Breast epithelium (tissue), 4 donors: ENCODE measurements at regions not wholly inside any gene's neighbourhood (a gene's known extent, or its start where the extent isn't known, plus 50 kb on each side); places are given as distances from the start of the nearest gene placed in this dataset.

Source experiments
- DNase-seq, 2 donors: peaks; one replicate each; pipeline ENCODE4 v3.0.0-alpha.2; 2019; ENCODE audit warnings: low spot score in 2 of 2
- H3K27ac ChIP-seq, 2 donors: fragments of 200-600 bp; sonication (generic) in 1 of 2; one replicate each; pipeline ENCODE4 v1.5.1; 2016 to 2019; ENCODE audit warnings: mild to moderate bottlenecking in 1 of 2
- H3K27me3 ChIP-seq, 2 donors: fragments of 200-600 bp; sonication (generic) in 1 of 2; one replicate each; pipeline versions ENCODE4 v1.5.1 to v1.6.0; 2017 to 2019; ENCODE audit warnings: control low read depth in 1 of 2, mild to moderate bottlenecking in 1 of 2
- H3K36me3 ChIP-seq: fragments of 200-600 bp; one replicate; pipeline ENCODE4 v1.5.1; 2019
- H3K4me1 ChIP-seq, 2 donors: fragments of 200-600 bp; sonication (generic); one replicate each; pipeline ENCODE4 v1.5.1; 2016 to 2019; ENCODE audit warnings: control low read depth in 1 of 2
- H3K4me3 ChIP-seq, 3 donors: fragments of 200-600 bp; sonication (generic); 1 replicate in 2 of 3; 2 replicates in 1 of 3; pipeline ENCODE4 v1.5.1; 2016 to 2019; ENCODE audit warnings: mild to moderate bottlenecking in 3 of 3, moderate library complexity in 2 of 3
- H3K9me3 ChIP-seq, 2 donors: fragments of 200-600 bp; sonication (generic) in 1 of 2; one replicate each; pipeline ENCODE4 v1.5.1; 2016 to 2019; ENCODE audit warnings: control low read depth in 1 of 2
- CTCF ChIP-seq, 3 donors: fragments of 450-650 bp; IDR thresholded peaks; one replicate each; pipeline ENCODE4 v1.5.1; 2016 to 2017; ENCODE audit warnings: antibody characterized with exemption in 3 of 3, mild to moderate bottlenecking in 3 of 3, moderate library complexity in 3 of 3
- POLR2A ChIP-seq: fragments of 450-650 bp; IDR thresholded peaks from one replicate; pipeline ENCODE4 v1.6.1; 2016; ENCODE audit warnings: antibody characterized with exemption, mild to moderate bottlenecking, moderate library complexity
- POLR2AphosphoS5 ChIP-seq, 3 donors: sonication (generic); formaldehyde crosslinking; IDR thresholded peaks; one replicate each; pipeline ENCODE4 v1.6.1; 2017; ENCODE audit warnings: antibody characterized with exemption in 3 of 3
- intact Hi-C: fragments of 100-400 bp; cut with DNase I; formaldehyde crosslinking; loops from one replicate; pipeline ENCODE4 v1.15.1; 2023; ENCODE audit warnings: low total_unique reads

GRCh38 chr12:125966641-125967040, 901.4 kb downstream of the AACS start:
- no peak for DNase-seq
- Histone ChIP-seq H3K27ac (no peak overlapping the region), H3K27me3 (peaks cover 0 to 6% of the 10 kb centered on the region in 2 donors), H3K4me3 (no peak overlapping the region), H3K36me3 (no peaks in the 10 kb centered on the region), H3K9me3 (no peaks in the 10 kb centered on the region), H3K4me1 (no peaks in the 10 kb centered on the region)
- intact Hi-C loops: no loop called here
- TF ChIP-seq POLR2A: no peak
- TF ChIP-seq CTCF (IDR thresholded peaks at IDR 0.05): no peak
- no peak for TF ChIP-seq POLR2AphosphoS5 (IDR thresholded peaks at IDR 0.05)

GRCh38 chr12:125968413-125968812, 903.2 kb downstream of the AACS start:
- Histone ChIP-seq H3K4me3 (no peak overlapping the region), H3K27me3 (peaks cover 0 to 6% of the 10 kb centered on the region in 2 donors), H3K27ac (no peak overlapping the region), H3K9me3 (no peaks in the 10 kb centered on the region), H3K4me1 (no peaks in the 10 kb centered on the region), H3K36me3 (no peaks in the 10 kb centered on the region)
- no peak for TF ChIP-seq CTCF (IDR thresholded peaks at IDR 0.05)
- no peak for TF ChIP-seq POLR2AphosphoS5 (IDR thresholded peaks at IDR 0.05)
- TF ChIP-seq POLR2A: no peak
- DNase-seq: no peak
- intact Hi-C loops: no loop called here

GRCh38 chr12:125971981-125972380, 906.7 kb downstream of the AACS start:
- no peaks in the 10 kb centered on the region for H3K36me3 ChIP-seq
- peaks cover 0 to 6% of the 10 kb centered on the region in 2 donors for H3K27me3 ChIP-seq
- H3K4me3 ChIP-seq: no peak overlapping the region
- no peaks in the 10 kb centered on the region for H3K9me3 ChIP-seq
- H3K4me1 ChIP-seq: no peaks in the 10 kb centered on the region
- H3K27ac ChIP-seq: no peak overlapping the region
- no peak for TF ChIP-seq POLR2A
- TF ChIP-seq CTCF (IDR thresholded peaks at IDR 0.05): no peak
- no peak for TF ChIP-seq POLR2AphosphoS5 (IDR thresholded peaks at IDR 0.05)
- no peak for DNase-seq
- intact Hi-C loops: no loop called here

- no peaks in the 10 kb centered on the region for H3K4me1 ChIP-seq
Observed at GRCh38 chr12:125978286-125978685, 913.1 kb downstream of the AACS start.

More at GRCh38 chr12:125978286-125978685, 913.1 kb downstream of the AACS start:
- no peak overlapping the region for H3K4me3 ChIP-seq
- intact Hi-C loops: no loop called here
- H3K36me3 ChIP-seq: no peaks in the 10 kb centered on the region
- H3K27ac ChIP-seq: no peak overlapping the region
- TF ChIP-seq POLR2AphosphoS5 (IDR thresholded peaks at IDR 0.05): no peak
- no peak for TF ChIP-seq CTCF (IDR thresholded peaks at IDR 0.05)
- no peak for TF ChIP-seq POLR2A
- no peaks in the 10 kb centered on the region for H3K9me3 ChIP-seq
- no peaks in the 10 kb centered on the region for H3K27me3 ChIP-seq
- no peak for DNase-seq
